Left cardiac atrium (tissue), 4 donors: ENCODE measurements at regions not wholly inside any gene's neighbourhood (a gene's known extent, or its start where the extent isn't known, plus 50 kb on each side); places are given as distances from the start of the nearest gene placed in this dataset.

ENCODE experiments used
- ATAC-seq, 2 donors: fragments of 200-7000 bp; cut with Tn5 transposase; one replicate each; pipeline ENCODE4 v1.9.1; 2020; ENCODE audit warnings: mild to moderate bottlenecking in 2 of 2, moderate library complexity in 2 of 2
- DNase-seq: peaks from one replicate; pipeline ENCODE4 v3.0.0-alpha.2; 2020
- intact Hi-C, 2 donors: fragments of 100-400 bp; cut with DNase I; formaldehyde crosslinking; loops; one replicate each; pipeline versions ENCODE4 v1.14.1 to v1.15.1; 2022 to 2023
- donor health status: DM: no; HTN: yes; CAD: no.
- donor health status: DM: no; HTN: yes; CAD: no; lungs with severe emphysema.
- donor health status: DM: yes; HTN: yes; CAD: no.
- donor health status: Dilated cardiomyopathy.

GRCh38 chr12:92546635-92547348 is 156.0 kb upstream of the PLEKHG7 start:
- DNase-seq, result no peak
- ATAC-seq, result no peak
- intact Hi-C loops, result no loop called here

DNA sequence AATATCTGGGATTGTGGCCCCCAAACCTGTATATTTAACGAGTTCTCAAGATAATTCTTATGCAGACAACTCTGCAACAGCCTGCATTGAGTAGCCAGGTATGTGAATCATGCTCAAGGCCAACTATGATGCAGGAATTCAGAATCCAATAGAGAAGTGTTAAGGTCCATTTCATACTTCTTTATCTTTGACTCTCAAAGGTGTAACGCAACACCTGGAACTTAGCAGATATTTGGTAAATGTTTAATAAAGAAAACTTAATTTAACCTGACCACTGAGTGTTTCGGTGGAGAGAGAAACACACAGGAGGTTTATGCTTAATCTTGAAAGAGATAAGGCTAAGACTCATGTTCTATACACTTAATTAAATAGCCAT is 156.5 kb upstream of the PLEKHG7 start:
- no peak for ATAC-seq
- intact Hi-C loops, result no loop called here

GRCh38 chr12:92544322-92544721 is 158.5 kb upstream of the PLEKHG7 start:
- ATAC-seq (no peak), DNase-seq (no peak)
- intact Hi-C loops, result no loop called here

More for the DNA sequence above, 156.5 kb upstream of the PLEKHG7 start:
- DNase-seq, result no peak

DNA sequence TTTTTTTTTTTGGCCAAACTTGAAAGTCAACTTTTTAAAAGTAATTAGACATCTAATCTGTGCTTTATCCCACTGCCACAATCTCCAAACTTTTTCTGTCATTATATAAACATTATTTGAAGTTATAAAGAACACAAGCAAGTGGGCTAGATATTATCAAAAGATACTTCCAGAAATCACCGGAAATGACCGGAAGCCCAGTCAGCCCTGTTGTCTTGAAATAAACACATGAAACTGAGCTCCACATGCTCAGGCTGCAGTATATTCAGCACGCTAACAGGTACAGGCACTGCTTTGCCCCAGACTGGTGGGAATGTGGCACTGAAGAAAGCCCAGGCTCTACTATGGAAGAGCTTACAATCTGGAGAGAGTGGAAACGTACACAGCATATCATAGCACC is 158.9 kb upstream of the PLEKHG7 start:
- ATAC-seq (no peak), DNase-seq (no peak)
- intact Hi-C loops, result no loop called here

GRCh38 chr12:92543359-92543758 is 159.4 kb upstream of the PLEKHG7 start:
- DNase-seq, result no peak
- intact Hi-C loops, result no loop called here
- ATAC-seq, result no peak

DNA sequence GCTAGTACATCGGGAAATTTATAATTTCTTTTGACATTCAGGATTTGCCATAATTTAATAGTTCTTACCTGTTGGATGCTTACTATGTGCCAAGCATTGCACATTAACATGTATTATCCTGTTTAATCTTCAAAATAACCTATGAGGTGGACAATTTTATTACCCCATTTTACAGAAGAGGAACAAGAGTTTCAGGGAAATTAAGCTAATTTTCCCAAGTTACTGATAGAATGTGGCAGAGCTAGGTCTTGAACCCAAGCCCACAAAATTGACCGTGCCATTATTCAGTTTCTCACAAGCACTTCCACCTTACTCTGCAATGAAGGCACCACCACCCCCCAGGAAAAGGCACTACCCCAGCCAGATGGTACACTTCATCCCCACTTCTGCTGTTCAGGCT is 161.1 kb upstream of the PLEKHG7 start:
- intact Hi-C loops, result no loop called here
- no peak for DNase-seq
- ATAC-seq, result no peak

- DNase-seq (no peak), ATAC-seq (no peak)
- intact Hi-C loops, result no loop called here
These were observed 161.9 kb upstream of the PLEKHG7 start for GRCh38 chr12:92540782-92541423.

GRCh38 chr12:92539976-92540781 is 162.6 kb upstream of the PLEKHG7 start:
- peak; percentile 48 to 53 for ATAC-seq
- intact Hi-C loops, result no loop called here
- DNase-seq, result peak; percentile 22

DNA sequence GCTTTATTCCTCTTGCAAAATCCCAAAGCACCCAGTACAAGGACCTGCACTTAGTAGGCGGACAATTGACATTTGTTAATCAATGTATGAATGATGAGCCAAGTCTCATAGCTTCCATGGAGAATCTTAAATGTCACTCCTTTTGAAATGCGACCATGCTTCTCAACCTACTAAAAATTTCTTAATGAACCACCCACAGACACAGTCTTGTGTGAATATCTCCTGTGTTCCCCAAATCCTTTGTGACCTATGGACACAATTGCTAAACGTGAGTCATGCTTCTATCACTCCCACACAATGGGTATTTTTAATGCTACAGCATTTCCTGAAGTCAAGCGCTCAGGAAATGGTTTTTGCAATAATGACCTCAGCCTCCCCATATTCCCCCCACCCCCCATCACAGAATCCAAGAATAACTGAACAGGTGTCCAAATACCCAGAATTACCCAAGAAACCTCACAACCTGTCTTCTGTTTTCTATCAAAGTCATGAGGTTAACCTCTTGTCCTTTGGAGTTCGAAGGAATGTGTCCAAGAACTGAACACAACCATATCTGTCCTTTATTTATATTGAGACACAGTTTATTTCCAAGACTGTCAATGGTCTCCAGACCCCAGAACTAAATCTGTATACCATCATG is 163.6 kb upstream of the PLEKHG7 start:
- ATAC-seq, result peak; percentile 33 to 55
- intact Hi-C loops, result no loop called here
- DNase-seq, result no peak

DNA sequence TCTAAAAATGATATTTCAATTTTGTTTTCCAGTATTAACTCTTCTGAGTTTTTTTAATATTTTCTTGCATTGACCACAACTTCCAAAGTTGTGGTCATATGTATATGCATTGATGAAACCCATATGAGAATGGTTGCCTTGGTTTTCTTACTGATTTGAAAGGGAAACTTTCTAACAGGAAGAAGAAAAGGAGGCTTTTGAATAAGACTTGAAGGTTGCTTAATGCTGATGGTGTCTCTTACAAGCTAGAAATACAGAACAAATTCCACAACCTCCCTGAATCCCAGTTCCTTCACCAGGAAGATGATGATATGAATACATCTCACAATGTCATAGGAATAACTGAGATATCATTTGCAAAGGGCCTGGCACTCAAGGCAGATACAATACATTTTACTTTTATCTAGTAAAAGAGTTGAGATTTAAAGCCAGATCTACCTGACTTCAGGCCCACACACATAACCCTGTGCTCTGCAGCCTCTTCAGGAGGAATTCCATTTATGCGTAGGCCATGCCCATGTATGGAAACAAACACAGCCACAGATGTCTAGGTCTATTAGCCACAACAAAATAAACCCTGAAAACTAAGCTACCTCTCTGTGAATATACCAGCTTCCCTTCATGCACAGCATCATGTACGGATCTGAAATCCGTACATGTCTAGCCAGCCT is 165.4 kb upstream of the PLEKHG7 start:
- intact Hi-C loops, result no loop called here
- DNase-seq (no peak), ATAC-seq (no peak)

DNA sequence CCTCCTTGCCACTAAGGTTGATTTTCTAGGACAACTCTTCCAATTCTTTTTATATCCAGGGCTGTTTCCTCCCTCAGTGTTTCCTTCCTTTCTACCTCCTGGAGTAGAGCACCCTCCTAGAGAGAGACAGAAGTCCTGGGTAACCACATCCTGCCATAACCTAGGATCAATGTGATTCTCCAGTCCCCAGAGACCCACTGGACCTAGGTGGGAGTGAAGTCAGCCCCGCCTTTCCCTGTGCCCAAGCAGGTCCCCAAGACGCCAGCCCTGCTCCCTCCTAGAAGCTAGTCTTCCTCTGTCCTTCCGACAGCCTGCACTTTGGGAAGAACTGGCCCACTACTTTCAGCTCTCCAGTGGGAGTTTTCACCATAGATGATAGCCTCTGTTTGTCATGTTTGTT is 166.8 kb upstream of the PLEKHG7 start:
- ATAC-seq, result no peak
- no peak for DNase-seq
- intact Hi-C loops, result no loop called here

DNA sequence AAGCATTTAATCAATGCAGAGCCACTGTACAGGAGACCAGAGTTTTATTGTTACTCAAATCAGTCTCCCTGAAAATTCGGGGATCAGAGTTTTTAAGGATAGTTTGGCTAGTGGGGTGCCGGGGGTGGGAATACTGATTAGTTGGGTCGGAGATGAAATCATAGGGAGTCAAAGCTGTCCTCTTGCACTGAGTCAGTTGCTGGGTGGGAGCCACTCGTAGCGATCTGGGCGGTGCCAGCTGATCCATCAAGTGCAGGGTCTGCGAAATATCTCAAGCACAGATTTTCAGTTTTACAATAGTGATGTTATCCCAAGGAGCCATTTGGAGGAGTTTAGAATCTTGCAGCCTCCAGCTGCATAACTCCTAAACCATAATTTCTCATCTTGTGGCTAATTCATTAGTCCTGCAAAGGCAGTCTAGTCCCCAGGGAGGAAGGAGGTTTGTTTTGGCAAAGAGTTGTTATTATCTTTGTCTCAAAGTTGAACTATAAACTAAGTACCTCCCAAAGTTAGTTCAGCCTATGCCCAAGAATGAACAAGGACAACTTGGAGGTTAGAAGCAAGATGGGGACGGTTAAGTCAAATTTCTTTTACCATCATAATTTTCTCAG is 169.4 kb upstream of the PLEKHG7 start:
- intact Hi-C loops, result no loop called here
- DNase-seq (no peak), ATAC-seq (no peak)

DNA sequence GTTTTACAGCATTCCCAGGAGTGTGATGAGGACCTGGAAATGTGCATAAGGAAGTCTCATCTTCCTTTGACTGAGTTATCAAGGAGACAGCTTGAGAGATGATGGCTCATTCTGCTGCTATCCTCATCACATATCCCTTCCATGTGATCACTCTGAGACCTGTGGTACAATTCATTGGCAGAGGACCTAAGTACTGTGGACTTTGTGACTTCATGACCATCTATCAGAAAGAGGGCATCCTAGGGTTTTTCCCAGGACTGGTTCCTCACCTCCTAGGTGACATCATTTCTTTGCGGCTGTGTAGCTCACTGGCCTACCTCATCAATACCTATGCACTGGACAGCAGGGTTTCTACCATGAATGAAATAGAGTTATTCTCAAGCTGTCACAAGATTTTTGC is 172.1 kb upstream of the PLEKHG7 start:
- ATAC-seq (no peak), DNase-seq (no peak)
- intact Hi-C loops, result no loop called here

DNA sequence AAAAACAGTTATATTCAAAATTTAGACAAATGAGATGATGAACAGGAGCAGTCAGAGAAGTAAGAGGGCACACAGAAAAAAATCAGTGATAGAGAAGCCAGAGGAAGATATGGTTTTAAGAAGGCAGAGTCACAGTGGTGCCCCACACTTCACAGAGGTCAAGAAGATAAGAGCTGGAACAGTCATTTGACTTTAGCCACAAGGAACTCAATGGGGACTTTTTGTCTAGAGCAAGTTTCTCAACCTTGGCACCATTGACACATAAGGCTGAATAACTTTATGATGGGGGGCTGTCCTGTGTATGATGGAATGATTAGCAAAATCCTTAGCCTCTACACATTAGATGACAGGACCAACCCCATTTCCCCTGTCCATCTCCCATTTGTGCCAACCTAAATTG is 172.8 kb upstream of the PLEKHG7 start:
- no peak for DNase-seq
- peak in 1 of 2 donors; percentile 25 for ATAC-seq
- intact Hi-C loops, result no loop called here

DNA sequence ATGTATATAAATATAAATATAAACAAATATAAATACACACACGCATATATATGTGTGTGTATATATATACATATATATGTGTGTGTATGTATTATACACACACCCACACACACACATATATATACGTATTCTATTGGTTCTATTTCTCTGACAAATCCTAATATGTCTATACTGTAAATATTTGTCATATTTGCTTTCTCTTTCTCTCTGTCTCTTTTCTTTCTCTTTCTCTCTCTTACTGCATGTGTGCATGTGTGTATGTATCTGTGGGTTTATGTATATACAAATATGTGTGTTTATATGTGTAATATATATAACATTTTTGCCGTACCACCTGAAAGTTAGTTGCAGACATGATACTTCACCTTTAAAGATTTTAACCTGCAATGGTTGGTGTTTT is 174.2 kb upstream of the PLEKHG7 start:
- no peak for DNase-seq
- no peak for ATAC-seq

GRCh38 chr12:92528097-92528496 is 174.7 kb upstream of the PLEKHG7 start:
- ATAC-seq, result no peak
- intact Hi-C loops, result no loop called here

More for the DNA sequence above, 174.2 kb upstream of the PLEKHG7 start:
- intact Hi-C loops, result no loop called here

GRCh38 chr12:92524489-92524888 is 178.3 kb upstream of the PLEKHG7 start:
- ATAC-seq (no peak), DNase-seq (no peak)
- intact Hi-C loops, result no loop called here

More at GRCh38 chr12:92528097-92528496, 174.7 kb upstream of the PLEKHG7 start:
- no peak for DNase-seq

DNA sequence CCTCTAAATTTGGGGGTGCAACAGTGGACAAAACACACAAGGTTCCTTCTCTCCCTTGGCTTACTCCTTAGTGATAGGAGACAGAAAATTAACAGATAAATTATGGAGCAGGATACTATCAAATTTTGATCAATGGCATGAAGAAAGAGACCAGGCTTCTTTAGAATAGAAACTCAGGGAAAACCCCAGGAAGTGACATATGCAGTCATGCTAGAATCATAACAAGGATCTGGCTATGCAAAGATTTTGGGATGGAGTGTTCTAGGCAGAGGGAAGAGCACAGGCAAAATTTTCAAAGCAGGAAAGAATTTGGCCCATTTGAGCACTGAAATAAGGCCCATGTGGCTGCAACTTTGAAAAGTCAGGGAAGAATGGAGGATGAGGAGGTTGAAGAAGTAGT is 182.3 kb upstream of the PLEKHG7 start:
- DNase-seq, result no peak
- intact Hi-C loops, result no loop called here

GRCh38 chr12:92519284-92519683 is 183.5 kb upstream of the PLEKHG7 start:
- ATAC-seq, result no peak
- intact Hi-C loops, result no loop called here
- no peak for DNase-seq

More for the DNA sequence above, 182.3 kb upstream of the PLEKHG7 start:
- ATAC-seq, result no peak
